Left renal pelvis (tissue), 4 donors: ENCODE measurements at regions not wholly inside any gene's neighbourhood (a gene's known extent, or its start where the extent isn't known, plus 50 kb on each side); places are given as distances from the start of the nearest gene placed in this dataset.

ENCODE experiments used
- DNase-seq, 4 donors: peaks; one replicate each; pipeline ENCODE4 v3.0.0-alpha.2; 2013; ENCODE audit warnings: low read depth in 4 of 4, low spot score in 3 of 4

DNA sequence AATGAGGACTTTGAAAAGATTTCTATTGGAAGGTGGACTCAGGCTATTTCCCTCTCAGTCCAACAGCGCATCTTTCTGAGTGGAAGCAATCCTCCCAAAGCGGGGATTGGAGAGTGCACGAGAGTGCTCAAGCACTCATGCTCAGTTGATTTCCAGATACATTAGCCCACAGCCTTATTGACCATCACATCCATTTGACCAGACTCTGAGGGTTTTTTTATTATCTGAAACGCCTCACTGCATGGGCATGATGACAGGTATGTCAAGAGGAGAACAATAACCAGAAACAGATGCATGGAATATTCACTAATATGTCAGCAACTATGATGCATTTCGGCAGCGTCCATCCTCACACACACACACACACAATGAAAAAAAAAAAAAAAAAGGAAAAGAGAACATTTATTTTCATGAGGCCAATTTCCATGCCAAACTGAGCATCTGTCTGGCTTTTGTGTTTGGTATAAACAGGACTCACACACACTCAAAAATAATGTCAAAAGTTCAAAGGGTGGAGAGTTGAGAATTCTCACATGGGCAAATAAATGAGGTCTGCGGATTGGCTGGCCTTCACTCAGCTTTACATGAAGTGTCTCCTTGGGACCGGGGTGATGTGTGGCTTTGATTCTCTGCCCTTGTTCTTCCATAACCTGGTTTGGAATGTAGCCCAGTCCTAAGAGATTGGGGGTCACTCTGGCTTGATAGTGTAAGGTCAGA, 371.6 kb downstream of the MCTP2 start:
- DNase-seq = no peak

DNA sequence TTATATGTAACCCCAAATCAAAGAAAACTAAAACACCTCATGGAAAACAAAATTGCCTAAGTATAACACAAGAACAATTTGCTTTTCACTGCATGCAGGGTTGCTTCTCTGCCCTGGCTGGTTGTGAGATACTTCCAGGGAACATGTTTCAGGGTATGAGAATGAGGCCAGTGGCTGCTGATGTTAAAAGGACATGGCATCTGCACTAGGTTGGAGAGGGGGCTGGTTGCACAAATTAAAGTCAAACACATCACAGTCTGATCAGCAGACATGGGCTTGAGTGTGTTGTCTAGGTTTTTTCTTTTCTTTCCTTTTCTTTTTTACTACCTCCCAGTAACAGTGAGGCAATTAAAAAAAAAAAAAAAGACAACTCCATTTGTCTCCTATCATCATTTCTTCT, 374.9 kb downstream of the MCTP2 start:
- no peak for DNase-seq

DNA sequence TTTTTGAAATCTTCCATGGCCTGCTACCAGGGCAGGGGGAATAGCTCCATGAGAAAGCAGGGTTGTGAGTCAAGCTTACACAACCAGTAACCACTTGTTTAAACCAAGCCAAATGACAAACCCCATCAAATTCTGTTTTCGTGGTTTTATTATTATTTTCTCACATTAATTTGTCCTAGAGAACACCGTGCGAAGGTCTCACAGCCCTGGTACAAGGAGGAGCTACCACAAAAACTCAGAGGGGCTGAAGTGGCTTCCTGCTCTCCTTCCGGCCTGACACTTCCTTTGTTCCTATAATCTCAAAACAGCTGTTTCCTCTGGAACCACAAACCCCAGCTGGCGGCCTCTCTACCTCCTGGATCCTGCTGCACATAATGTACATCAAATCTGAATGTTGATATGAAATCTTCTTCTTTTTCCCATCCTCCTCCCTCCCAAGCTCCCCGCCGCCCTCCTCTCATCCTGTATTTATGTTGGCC, 375.9 kb downstream of the MCTP2 start:
- DNase-seq = no peak

DNA sequence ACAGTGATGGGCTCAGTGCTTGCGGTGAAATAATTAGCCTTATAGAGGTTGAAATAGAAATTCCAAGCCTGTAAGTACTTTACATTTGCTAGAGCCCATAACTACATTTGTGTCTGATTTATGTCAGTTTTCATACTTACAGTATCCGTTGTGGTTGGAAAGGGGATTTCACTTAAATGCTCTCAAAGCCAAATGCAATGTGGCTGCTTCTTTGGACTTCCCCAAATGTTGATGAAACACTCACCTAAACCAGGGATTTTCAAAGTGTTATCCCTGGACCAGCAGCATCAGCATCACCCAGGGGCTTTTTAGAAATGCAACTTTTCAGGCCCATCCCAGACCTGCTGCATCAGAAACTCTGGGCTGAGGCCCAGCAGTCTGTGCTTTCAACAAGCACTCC, 378.7 kb downstream of the MCTP2 start:
- DNase-seq = no peak

DNA sequence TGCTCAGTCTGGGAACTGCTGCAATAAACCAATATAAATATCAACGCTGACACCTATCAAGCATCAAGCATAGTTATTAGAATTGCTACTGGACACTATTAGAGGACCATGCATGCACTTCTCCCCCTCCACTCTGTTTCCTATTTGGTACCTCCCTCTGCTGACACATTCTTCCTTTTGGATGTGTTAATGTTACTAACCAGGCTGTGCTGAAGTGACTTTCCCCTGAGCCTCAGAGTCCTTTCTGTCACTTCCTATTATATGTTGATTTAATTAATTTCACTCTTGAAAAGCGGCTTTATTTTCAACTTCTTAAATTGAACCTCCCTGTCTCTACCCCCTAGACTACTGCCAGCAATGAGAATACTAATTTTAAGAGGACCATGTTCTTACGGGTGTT, 379.1 kb downstream of the MCTP2 start:
- DNase-seq = no peak

DNA sequence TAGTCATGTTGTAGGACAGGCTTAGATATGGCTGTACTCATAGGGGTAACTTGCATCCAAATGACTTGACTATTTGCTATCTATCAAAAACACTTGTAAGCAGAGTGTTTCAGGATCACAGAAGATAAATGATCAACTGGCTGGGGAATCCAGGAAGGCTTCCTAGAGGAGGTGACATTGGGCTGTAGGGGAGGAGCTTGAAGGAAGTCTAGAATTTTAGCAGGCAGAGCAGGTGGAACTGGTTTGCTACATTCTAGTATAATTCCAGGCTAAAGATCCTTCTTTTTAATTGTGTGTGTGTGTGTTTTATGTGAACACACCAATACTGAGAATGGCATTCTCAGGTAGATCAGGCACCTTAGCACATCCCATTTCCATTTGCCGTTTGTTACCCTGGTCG, 380.3 kb downstream of the MCTP2 start:
- DNase-seq = no peak

DNA sequence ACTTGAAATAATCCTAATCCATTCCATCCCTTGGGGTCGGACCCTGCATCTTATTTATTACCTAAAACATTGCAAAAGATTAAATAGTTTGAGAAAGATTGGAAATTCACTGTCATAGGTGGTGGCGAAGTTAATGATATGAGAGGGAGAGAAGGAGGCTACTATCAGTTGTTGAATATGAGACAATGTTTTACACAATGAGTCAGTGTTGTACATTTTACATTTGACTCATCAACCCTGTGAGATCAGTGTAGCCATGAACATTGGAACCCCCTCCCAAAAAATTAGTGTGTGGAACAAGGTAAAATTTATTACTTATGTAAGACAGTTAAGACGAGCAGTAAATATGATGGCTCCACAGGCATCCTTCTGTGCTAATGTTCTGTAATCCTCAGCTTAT, 384.3 kb downstream of the MCTP2 start:
- DNase-seq = no peak

DNA sequence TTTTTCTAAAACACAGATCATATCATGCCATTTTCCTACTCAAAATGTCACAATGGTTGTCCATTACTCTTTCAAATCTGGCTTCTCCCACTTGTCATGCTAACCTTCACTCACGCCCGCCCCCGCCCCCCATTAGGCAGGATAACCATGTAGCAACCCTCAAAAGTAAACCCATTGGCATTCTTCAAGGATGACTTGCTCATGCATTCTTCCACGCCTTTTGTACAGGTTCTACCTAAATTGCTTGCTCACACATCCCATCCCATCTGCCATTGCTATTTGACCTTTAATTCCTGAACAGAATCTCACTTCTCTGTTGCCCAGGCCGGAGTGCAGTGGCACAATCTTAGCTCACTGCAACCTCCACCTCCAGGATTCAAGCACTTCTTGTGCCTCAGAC, 389.3 kb downstream of the MCTP2 start:
- no peak for DNase-seq

DNA sequence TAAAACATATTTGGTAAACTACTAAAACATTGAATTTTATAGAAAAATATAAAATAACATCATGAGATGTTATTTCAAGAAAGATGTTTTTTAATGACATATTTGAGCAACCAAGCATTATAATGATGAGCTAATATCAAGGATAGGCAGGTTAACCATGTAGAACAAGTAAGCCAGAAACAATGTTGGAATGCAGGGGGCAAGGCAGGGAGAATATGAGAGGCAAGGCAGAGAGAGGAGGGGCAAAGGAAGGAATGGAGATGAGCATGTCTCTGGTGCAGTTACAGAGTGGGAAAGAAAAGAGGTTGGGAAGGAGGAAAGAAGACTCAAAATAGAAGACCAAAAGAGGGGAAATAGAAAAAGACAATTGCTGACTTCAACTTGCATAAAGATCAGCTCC, 390.4 kb downstream of the MCTP2 start:
- no peak for DNase-seq

DNA sequence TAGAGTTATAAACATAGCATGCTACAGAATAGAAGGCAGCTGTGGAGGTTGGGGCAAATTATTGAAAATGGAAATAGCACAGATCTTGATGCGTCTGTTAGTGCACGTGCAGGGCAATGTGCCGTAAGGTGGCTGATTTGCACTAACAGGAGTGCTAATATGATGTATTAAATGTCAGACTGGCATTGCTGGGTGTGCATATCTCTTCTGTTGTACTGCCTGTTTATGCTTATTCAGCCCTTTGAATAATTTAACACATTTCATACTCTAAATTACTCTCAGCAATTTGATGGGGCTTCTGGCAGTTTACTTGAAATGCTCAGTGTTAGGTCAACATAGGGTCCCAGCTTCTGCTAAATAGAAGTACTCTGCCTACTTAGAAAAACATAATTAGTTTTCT, 395.6 kb downstream of the MCTP2 start:
- DNase-seq = no peak

DNA sequence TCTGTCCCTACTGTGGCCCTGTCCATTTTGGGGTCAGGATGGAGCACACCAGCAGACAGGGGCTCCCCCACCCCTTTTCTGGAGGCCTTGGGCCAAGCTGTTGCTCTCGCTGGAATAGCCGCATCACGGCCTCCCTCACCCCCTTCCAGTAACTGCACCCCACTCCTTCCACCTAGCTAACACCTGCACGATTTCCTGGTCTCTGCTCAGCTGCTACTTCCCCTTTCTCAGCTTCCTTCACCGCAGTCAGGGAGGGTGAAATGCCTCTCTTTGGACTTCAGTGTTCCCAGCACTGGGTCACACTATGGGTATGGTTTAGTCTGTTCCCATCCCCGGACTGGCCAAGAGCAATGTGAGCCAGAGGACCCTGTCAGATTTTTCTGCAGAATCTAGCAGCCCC, 400.2 kb downstream of the MCTP2 start:
- DNase-seq = no peak

DNA sequence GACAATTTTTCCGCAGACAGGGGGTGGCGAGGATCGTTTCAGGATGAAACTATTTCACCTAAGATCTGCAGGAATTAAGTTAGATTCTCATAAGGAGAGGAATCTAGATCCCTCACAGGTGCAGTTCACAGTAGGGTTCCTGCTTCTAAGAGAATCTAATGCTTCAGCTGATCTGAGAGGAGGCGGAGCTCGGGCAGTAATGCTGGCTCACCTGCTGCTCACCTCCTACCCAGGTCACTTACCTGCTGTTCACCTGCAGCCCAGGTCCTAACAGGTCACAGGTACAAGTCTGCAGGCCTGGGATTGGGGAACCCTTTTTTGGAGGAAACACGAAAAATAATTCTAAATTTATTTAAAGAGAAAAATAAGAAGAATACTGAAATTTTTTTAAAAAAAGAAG, 406.8 kb downstream of the MCTP2 start:
- DNase-seq = no peak

DNA sequence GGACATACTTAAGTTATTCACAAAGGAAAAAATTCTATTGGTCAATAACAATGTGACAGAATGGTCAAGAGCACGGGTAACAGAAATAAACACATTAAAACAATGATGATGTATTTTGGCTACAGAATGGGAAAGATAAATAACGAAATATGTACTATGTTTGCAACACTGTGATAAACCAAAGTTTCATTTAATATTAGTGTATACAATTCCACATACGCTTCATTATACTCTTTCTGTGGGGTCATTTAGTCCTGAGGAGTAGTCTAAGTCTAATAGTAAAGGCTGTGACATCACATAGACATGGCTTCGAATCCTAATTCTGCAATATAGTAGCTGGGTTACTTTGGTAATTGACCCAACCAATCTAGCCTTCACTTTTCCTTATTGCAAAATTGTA, 408.3 kb downstream of the MCTP2 start:
- no peak for DNase-seq

DNA sequence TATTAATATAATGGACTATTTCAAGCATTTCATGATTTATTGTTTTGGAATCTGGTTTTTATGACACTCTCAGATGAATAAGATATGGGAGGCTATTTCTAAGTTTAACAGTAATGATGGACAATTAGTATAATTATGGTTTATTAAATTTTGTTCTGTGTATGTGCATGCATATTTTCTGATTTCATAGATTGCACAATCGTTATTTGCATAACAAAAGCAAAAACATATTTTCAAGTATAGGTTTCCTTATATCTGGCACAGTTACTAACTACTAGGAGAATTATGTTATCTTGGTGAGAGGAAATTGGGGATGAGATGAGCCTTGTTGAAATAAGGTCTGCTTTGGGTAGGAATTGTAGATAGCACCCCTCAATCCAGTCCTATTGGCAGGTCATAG, 413.1 kb downstream of the MCTP2 start:
- no peak for DNase-seq

DNA sequence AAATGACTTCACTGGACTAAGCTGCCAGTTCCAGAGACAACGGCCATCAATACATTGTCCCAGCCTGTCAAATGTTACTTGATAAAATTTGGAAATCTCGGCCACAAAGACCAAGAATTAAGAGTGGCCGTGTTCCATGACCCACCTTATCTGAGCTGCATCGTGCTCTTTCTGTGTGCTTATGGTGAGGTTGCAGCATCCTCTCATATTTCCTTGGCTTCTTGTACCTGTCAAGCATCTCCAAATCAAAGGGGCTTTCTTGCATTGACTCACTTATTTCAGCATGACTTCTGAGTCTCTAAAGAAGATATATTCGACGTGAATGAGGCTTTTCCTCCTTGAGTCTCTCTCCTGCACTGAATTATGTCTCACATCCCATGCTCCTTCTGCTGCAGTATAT, 421.7 kb downstream of the MCTP2 start:
- DNase-seq = no peak

DNA sequence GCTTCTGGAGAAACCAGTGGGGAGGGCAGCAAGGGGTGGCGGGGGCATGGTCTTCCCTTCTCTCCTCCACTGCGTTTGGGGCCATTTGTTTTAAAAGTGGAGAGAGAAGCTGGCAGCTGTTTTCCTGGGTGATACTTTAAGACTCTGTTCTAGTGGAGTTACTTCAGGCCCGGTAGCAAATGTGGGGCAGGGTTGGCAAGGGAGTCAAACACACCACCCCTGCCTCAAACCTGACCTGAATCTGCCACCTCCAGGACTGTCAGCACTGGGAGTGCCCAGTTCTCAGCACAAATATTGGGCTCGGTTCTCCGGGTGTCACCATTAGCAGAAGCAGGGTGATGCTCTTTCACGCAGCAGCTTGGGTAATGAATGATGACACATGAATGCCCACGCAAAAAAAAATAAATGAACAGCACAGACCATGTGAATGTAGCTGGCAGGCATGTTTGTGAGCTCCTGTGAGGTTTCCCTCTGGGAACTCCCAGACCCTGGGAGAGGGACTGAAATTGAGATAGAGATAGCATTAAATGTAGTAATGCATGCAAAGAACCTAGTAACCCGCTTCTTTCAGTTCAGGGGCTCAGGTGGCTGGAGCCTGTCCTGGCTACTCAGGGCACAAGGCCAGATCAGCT, 424.0 kb downstream of the MCTP2 start:
- DNase-seq = no peak

DNA sequence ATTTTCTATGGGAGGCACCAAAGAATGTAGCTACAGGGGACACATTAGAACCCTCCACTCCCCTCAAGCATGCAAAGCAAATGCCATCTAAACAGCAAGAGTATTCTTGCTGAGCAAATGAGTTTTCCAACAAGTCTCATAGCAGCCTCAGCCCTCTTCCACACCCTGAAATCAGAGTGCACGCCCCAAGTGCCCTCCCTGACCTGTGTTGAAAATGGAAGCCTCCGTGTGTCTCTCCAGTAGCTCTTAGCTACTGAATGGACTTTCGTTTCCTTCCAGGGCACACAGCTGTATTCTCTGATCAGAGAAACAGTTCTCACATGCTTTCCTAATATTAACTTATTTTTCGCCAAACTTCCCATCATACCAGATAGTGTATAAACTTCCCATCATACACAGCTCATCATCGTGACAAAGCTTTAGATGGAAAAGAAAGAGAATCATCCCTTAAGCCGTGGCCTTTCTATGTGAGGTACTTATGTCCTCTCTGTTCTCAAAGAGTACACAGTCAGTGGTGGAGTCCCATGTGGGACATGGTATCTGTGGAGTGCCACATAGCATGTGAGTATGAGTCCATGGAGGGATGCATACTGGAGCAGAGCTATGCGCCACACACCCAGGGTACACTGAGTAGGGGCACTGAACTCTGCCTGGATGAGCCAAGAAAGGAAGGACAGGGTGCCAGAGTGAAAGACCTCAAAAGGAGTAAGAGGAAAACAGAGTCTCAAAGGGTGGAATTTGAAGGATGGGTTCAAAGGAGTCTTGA, 434.5 kb downstream of the MCTP2 start:
- DNase-seq = no peak

DNA sequence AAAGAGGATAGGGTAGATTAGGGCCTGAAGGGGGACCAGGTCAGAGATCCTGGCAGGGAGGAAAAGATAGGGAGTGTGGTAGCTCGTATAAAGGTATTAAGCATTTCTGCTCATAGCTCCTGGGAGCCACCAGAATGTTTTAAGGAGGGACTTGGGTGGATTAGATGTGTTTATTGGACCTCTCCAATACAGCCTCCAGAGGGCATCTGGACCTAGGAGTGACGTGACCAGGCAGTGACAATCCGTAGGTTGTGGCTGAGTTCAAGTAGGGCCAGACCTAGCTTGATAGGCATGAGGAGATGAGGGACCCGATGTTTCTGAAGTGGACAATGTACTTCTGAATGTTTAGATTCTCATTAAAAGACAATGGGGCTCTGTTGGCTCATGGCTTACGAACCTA, 435.2 kb downstream of the MCTP2 start:
- no peak for DNase-seq

DNA sequence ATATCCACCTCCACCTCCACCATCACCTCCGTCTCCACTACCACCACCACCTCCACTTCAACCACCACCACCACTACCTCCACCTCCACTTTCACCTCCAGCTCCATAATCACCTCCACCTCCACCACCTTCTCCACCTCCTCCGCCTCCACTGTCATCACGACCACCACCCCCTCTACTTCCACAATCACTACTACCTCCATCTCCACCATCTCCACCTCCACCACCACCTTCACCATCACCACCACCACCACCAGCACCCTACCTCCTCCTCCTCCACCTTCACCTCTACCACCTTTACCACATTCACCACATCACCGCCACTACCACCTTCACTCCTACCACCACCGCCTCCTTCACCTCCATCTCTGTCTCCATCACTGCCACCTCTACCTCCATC, 435.7 kb downstream of the MCTP2 start:
- DNase-seq = no peak

DNA sequence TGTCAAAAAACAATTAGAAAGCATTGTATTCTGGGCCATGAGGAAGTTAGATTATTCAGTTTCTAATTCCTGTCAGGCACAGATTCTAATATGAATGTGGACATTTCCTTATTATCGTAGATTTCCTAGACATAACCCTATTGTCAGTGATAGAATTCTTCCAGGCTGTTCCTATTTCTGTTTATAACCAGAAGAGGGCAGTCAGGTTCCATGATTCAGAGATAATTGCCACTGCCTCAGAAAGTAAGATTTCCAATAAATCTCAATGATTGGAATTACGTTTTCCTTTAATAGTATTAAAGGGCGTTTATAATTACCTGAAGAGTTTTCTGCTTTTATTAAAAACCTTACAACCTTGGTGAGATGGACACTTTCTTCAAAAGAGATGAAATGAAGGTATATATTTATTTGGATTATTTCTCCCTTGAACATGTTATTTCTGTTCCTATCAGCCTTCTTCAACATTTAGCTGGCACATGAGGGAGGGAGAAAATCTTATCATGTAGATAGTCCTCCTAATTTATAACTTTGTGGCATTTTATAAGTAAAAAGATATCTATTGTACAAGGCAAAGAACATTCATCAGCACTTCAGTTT, 439.2 kb downstream of the MCTP2 start:
- DNase-seq = peak in 3 of 4 donors; percentile 56 to 62 (median 59)

DNA sequence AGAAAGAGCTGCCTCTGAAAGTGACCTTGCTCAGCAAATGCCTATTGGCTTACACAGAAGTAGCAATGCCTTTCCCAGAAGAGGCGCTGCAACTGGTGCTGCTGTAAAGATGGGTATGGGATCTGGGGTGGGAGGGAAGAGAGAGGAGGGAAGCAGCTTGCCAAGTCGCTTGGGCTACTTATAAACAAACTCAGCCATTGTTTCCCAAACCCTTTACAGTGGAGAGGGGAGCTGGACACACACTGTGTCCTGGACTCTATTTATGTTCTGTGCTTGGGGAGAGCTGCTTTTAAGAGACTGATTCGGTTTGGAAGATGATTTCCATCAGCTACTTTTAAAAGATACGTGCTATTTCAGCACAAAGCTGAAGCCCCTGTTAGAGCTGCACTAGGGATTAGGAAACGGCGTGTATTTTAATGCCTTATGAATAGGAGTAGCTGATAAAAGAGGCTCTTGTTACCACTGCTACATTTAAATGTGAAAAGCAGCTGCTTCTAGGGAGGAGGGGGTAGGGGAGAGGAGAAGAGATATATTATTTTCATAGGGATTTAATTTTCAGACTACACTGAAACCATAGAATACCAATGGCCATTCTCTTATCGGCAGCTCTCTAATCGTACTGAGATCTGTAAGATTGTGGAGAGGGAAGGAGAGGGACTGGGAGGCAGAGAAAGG, 440.6 kb downstream of the MCTP2 start:
- peak in 2 of 4 donors; percentile 29 to 31 for DNase-seq
